HFF-Myc (cell line): ENCODE measurements at regions not wholly inside any gene's neighbourhood (a gene's known extent, or its start where the extent isn't known, plus 50 kb on each side); places are given as distances from the start of the nearest gene placed in this dataset.

ENCODE experiments used
- DNase-seq: peaks from one replicate; pipeline ENCODE4 v3.0.0-alpha.2; 2011; ENCODE audit warnings: low read depth; ENCODE audit errors: extremely low read depth
- H3K4me3 ChIP-seq: replicated peaks from 2 replicates; pipeline ENCODE4 v1.5.1; 2011; ENCODE audit warnings: low read depth, mild to moderate bottlenecking, control low read depth, low read length
- CTCF ChIP-seq: IDR thresholded peaks from 2 replicates; pipeline ENCODE4 v1.5.1; 2012; ENCODE audit warnings: mild to moderate bottlenecking, low read depth, low read length, control low read depth; ENCODE audit errors: missing control alignments

- no peak for TF ChIP-seq CTCF
- DNase-seq: no peak
- no peak overlapping the region for H3K4me3 ChIP-seq
These were observed 82.7 kb upstream of the TNPO1 start for GRCh38 chr5:72733810-72734209.

GRCh38 chr5:72723581-72723980 lies 92.9 kb upstream of the TNPO1 start:
- no peak for DNase-seq
- no peak for TF ChIP-seq CTCF
- no peak overlapping the region for H3K4me3 ChIP-seq

- no peak for TF ChIP-seq CTCF
- no peak for DNase-seq
- no peak overlapping the region for H3K4me3 ChIP-seq
These were observed 93.5 kb upstream of the TNPO1 start for GRCh38 chr5:72722792-72723452.

- H3K4me3 ChIP-seq: no peak overlapping the region
- DNase-seq: no peak
- TF ChIP-seq CTCF: no peak
These were observed 94.6 kb upstream of the TNPO1 start for GRCh38 chr5:72721844-72722243.

- TF ChIP-seq CTCF: no peak
- DNase-seq: no peak
- no peak overlapping the region for H3K4me3 ChIP-seq
These were observed 96.3 kb upstream of the TNPO1 start for GRCh38 chr5:72720205-72720604.

GRCh38 chr5:72711351-72711750 lies 105.1 kb upstream of the TNPO1 start:
- DNase-seq: no peak
- no peak overlapping the region for H3K4me3 ChIP-seq
- TF ChIP-seq CTCF: no peak

GRCh38 chr5:72709341-72709740 lies 107.1 kb upstream of the TNPO1 start:
- no peak for TF ChIP-seq CTCF

More at GRCh38 chr5:72709341-72709740, 107.1 kb upstream of the TNPO1 start:
- no peak for DNase-seq
- H3K4me3 ChIP-seq: no peak overlapping the region
